ENCODE measurements at regions not wholly inside any gene's neighbourhood (a gene's known extent, or its start where the extent isn't known, plus 50 kb on each side); places are given as distances from the start of the nearest gene placed in this dataset.

DNA sequence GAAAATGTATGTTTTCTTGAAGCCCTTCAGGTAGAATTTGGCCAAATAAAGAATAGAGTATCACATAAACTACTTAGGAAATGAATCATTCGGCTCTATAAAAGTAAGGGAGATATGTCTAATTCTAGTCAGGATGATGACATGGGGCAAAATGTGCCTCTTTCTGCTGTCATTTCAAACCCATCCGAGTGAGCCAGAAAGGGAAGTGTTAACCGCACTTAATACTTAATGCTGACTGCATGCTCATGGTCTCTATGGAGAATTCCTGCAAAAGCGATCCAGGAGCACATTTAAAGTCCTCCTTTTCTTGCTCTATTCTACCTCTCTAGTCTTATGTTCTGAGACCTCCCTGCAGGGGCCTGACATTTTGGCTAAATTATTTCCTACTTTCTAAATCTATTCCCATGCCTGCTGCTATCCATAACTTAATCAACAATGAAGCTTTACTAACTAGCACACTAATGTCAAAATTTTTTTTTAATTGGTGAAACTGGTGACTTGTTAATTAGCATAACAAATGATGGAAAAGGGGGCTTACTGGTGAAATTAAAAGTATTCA, 127.4 kb downstream of the CDC42EP3 start:
- no peak overlapping the region for H3K4me3 ChIP-seq (ENCODE audit: control insufficient read depth, low read depth, low read length)
- no peak for DNase-seq (ENCODE audit: low read depth)
- TF ChIP-seq, protein P1, sequence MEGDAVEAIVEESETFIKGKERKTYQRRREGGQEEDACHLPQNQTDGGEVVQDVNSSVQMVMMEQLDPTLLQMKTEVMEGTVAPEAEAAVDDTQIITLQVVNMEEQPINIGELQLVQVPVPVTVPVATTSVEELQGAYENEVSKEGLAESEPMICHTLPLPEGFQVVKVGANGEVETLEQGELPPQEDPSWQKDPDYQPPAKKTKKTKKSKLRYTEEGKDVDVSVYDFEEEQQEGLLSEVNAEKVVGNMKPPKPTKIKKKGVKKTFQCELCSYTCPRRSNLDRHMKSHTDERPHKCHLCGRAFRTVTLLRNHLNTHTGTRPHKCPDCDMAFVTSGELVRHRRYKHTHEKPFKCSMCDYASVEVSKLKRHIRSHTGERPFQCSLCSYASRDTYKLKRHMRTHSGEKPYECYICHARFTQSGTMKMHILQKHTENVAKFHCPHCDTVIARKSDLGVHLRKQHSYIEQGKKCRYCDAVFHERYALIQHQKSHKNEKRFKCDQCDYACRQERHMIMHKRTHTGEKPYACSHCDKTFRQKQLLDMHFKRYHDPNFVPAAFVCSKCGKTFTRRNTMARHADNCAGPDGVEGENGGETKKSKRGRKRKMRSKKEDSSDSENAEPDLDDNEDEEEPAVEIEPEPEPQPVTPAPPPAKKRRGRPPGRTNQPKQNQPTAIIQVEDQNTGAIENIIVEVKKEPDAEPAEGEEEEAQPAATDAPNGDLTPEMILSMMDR (IDR thresholded peaks at IDR 0.05; ENCODE audit: control insufficient read depth, insufficient read depth, low read depth, low read length, missing control alignments), result no peak

DNA sequence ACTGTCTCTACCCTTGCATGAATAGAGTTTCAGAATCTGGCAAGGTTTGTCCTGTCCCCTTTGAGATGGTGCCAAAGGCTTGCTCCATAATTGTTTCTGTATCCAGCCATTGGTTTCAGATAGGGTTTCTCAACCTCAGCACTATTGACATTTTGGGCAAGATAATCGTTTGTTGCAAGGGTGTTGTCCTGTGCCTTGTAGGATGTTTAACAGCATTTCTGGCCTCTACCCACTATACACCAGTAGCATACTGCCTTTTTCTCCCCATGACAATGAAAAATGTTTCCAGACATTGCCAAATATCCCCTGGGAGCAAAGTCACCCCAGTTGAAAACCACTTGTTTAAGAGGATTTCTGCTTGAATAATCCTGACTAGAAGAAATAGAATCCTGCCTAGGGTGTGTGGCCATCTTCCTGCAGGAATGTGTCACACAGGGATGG, 126.8 kb downstream of the CDC42EP3 start:
- DNase-seq (ENCODE audit: low read depth), result no peak
- TF ChIP-seq, protein P1 (IDR thresholded peaks at IDR 0.05; ENCODE audit: control insufficient read depth, insufficient read depth, low read depth, low read length, missing control alignments), result no peak
- H3K4me3 ChIP-seq (ENCODE audit: control insufficient read depth, low read depth, low read length), result no peak overlapping the region

DNA sequence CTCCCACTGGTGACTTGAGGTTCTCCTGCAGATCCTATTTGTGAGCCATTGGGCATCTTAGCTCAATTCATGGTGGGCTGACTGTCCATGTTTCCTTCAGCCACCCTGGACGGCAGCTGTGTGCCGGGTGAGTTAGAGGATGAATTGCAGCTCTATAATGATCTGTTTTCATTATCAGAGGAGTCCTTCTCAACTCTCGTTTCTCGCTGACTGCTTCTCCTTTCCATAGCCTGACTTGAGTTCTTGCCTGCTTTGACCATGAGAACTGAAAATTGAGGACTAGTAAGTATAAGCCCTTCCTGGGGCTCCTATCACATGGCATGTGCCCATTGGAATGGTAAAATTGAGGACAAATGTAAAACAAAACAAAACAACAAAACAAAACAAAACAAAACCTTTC, 121.8 kb downstream of the CDC42EP3 start:
- TF ChIP-seq, protein P1 (IDR thresholded peaks at IDR 0.05; ENCODE audit: control insufficient read depth, insufficient read depth, low read depth, low read length, missing control alignments), result no peak
- H3K4me3 ChIP-seq (ENCODE audit: control insufficient read depth, low read depth, low read length), result no peak overlapping the region
- DNase-seq (ENCODE audit: low read depth), result no peak

DNA sequence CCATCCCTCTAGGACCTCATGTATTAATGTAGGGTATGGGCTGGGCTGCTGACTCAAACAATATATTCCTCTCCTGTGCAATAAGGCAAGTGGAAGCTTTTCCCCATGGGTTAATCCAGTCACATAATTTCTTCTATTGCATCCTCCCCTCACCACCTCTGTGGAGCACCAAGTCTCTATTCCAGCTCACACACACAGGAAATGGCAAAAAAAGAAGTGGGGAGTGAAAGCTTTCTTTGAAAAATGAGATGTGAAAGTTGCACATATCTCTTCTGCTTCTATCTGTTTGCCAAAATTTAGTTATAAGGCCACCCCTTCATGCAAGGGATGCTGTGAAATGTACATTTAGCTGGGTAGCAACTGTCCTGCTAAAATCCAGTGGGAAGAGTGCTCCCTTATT, 121.3 kb downstream of the CDC42EP3 start:
- DNase-seq (ENCODE audit: low read depth), result no peak
- TF ChIP-seq, protein P1 (IDR thresholded peaks at IDR 0.05; ENCODE audit: control insufficient read depth, insufficient read depth, low read depth, low read length, missing control alignments), result no peak
- no peak overlapping the region for H3K4me3 ChIP-seq (ENCODE audit: control insufficient read depth, low read depth, low read length)

DNA sequence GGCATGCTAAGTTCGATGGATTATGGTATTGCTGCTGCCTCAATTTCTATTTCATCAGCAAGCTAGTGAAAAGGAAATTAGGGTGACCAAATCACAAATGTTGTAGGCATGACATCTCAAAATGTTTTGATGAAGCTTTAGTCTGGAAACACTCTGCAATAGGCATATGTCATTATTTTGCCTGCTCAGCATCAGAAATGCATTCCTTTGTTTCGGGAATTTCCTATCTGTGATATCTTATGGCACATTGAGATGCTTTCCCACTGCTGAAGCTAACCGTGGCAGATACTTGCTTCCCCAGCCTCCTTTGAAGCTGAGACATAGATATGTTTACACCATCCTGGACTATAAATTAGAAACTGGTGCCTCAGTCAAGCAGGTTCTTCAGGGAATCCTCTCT, 119.7 kb downstream of the CDC42EP3 start:
- H3K4me3 ChIP-seq (ENCODE audit: control insufficient read depth, low read depth, low read length), result no peak overlapping the region
- DNase-seq (ENCODE audit: low read depth), result no peak
- TF ChIP-seq, protein P1 (IDR thresholded peaks at IDR 0.05; ENCODE audit: control insufficient read depth, insufficient read depth, low read depth, low read length, missing control alignments), result no peak

DNA sequence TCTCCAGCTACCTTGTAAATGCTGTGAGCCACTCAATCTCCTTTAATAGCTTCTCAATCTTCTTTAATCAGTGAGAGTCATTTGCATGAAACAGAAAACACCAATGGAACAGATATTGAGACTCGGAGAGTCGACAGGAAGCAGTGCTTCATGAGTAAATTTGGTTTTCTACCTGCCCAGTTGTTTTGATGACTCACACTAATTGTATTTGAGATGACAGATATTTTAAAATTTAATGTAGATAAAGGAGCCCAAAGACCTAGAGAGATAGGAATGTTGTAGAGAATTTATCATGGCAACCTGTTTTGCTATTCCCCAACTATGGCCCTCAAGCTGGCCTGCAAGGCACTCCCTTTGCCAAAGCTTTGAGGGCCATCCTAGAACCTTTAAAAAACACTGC, 119.1 kb downstream of the CDC42EP3 start:
- H3K4me3 ChIP-seq (ENCODE audit: control insufficient read depth, low read depth, low read length), result no peak overlapping the region
- DNase-seq (ENCODE audit: low read depth), result no peak

More for the DNA sequence above, 119.1 kb downstream of the CDC42EP3 start:
- TF ChIP-seq, protein P1 (IDR thresholded peaks at IDR 0.05; ENCODE audit: control insufficient read depth, insufficient read depth, low read depth, low read length, missing control alignments), result no peak
